ENCODE measurements at regions not wholly inside any gene's neighbourhood (a gene's known extent, or its start where the extent isn't known, plus 50 kb on each side); places are given as distances from the start of the nearest gene placed in this dataset.

GRCh38 chr16:77668201-77668600 lies 54.1 kb upstream of the NUDT7 start:
- DNase-seq = no peak

DNA sequence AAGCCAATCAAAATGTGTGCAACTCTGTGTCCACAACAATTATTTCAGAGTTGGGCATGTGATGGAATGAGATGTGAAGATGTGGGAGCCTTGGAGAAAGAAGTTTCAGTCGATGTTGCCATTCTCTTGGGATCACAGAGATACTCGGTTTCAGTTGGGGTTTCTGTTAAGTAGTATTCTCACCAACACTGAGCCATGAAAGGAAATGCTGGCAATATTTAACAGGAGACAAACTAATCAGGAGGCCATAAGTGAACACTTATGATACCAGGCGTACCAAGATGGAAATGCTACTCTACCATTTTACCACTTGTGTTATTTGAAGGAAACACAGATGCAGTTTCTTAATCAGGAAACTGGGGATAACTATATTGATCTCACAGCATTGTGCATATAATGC lies 53.3 kb upstream of the NUDT7 start:
- no peak for DNase-seq
